ENCODE measurements at regions not wholly inside any gene's neighbourhood (a gene's known extent, or its start where the extent isn't known, plus 50 kb on each side); places are given as distances from the start of the nearest gene placed in this dataset.
A peak's percentile ranks its signal among the peaks of the same experiment; 100 is the strongest.

GRCh38 chr1:55503663-55504305 is 288.6 kb upstream of the USP24 start:
- DNase-seq (ENCODE audit: low read depth): peak; percentile 61

GRCh38 chr1:55500601-55501000 is 285.4 kb upstream of the USP24 start:
- DNase-seq (ENCODE audit: low read depth): peak; percentile 27

GRCh38 chr1:55490547-55490946 is 275.4 kb upstream of the USP24 start:
- DNase-seq (ENCODE audit: low read depth): peak; percentile 89

GRCh38 chr1:55484173-55484572 is 269.0 kb upstream of the USP24 start:
- peak; percentile 53 for DNase-seq (ENCODE audit: low read depth)

- DNase-seq (ENCODE audit: low read depth): no peak
These were observed 268.4 kb upstream of the USP24 start for GRCh38 chr1:55483523-55483922.

GRCh38 chr1:55481634-55482033 is 266.5 kb upstream of the USP24 start:
- no peak for DNase-seq (ENCODE audit: low read depth)

GRCh38 chr1:55480029-55480795 is 265.0 kb upstream of the USP24 start:
- no peak for DNase-seq (ENCODE audit: low read depth)

GRCh38 chr1:55478742-55479141 is 263.6 kb upstream of the USP24 start:
- DNase-seq (ENCODE audit: low read depth): peak; percentile 56

- no peak for DNase-seq (ENCODE audit: low read depth)
These were observed 262.8 kb upstream of the USP24 start for GRCh38 chr1:55477953-55478352.

GRCh38 chr1:55476445-55477015 is 261.4 kb upstream of the USP24 start:
- no peak for DNase-seq (ENCODE audit: low read depth)

GRCh38 chr1:55474168-55474786 is 259.1 kb upstream of the USP24 start:
- peak; percentile 48 for DNase-seq (ENCODE audit: low read depth)

- DNase-seq (ENCODE audit: low read depth): no peak
These were observed 258.5 kb upstream of the USP24 start for GRCh38 chr1:55473661-55474060.

GRCh38 chr1:55472784-55473183 is 257.6 kb upstream of the USP24 start:
- peak; percentile 55 for DNase-seq (ENCODE audit: low read depth)

GRCh38 chr1:55472115-55472514 is 257.0 kb upstream of the USP24 start:
- no peak for DNase-seq (ENCODE audit: low read depth)

- no peak for DNase-seq (ENCODE audit: low read depth)
These were observed 253.1 kb upstream of the USP24 start for GRCh38 chr1:55468142-55468795.

- DNase-seq (ENCODE audit: low read depth): no peak
These were observed 251.8 kb upstream of the USP24 start for GRCh38 chr1:55466921-55467320.

- no peak for DNase-seq (ENCODE audit: low read depth)
These were observed 251.2 kb upstream of the USP24 start for GRCh38 chr1:55466373-55466772.

GRCh38 chr1:55464550-55464949 is 249.4 kb upstream of the USP24 start:
- no peak for DNase-seq (ENCODE audit: low read depth)

GRCh38 chr1:55463814-55464475 is 248.8 kb upstream of the USP24 start:
- DNase-seq (ENCODE audit: low read depth): peak; percentile 53

GRCh38 chr1:55457874-55458273 is 242.7 kb upstream of the USP24 start:
- DNase-seq (ENCODE audit: low read depth): no peak

- DNase-seq (ENCODE audit: low read depth): peak; percentile 58
These were observed 241.8 kb upstream of the USP24 start for GRCh38 chr1:55456971-55457370.

- DNase-seq (ENCODE audit: low read depth): peak; percentile 55
These were observed 233.1 kb upstream of the USP24 start for GRCh38 chr1:55448261-55448660.

Measured in EH (cell line).